ENCODE measurements at regions not wholly inside any gene's neighbourhood (a gene's known extent, or its start where the extent isn't known, plus 50 kb on each side); places are given as distances from the start of the nearest gene placed in this dataset.

DNA sequence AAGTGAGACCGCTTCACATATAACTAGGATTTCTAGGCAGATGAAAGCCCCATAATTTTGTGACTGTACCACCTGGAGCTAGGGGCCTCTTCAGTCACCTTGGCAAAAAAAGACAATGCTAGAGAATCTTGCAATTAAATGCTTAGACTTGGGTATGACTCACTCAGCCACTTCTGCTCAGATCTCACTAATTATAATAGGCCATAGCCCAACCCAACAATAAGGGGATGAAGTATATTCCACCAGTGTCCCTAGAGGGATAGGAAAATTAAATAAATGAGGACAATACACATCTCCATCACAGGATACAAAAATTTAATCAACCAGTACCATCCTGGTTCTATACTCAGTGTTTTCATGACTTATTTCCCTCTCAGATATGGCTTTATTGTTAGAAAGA lies 1079.9 kb upstream of the C9orf72 start:
- DNase-seq = no peak

DNA sequence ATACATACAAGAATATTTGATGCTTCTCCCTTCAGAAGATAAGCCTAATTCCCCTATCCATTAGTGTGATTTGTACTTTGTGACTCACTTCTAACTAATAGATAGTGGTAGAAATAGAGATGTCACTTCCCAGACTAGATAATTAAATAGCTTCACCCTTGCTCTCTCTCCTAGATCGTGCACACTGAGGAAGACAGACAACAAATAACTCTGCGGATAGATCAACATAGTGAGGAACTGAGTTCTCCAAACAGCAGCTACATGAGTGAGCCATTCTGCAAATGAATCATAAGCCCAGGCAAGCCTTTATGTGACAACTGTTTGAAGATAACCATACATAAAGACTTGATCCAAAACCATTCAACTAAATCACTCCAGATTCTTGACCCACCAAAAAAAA lies 1083.4 kb upstream of the C9orf72 start:
- no peak for DNase-seq

DNA sequence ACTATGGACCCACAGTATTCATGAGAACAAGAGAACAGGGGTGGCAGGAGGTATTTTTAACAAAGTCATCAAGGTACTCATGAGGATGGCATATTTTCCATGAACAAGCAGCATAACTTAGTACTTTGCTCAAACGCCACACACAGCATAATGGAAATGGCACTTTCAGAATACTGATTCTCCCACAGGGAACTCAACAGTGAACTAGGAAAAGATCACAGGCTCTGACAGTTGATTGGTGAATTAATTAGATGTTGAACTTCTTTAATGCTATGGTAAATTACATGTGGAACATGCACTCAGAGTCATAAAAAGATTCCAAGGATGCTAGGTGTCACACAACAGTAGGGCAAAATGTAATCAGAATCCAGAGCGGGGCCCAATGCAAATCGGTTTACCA lies 1088.6 kb upstream of the C9orf72 start:
- no peak for DNase-seq

DNA sequence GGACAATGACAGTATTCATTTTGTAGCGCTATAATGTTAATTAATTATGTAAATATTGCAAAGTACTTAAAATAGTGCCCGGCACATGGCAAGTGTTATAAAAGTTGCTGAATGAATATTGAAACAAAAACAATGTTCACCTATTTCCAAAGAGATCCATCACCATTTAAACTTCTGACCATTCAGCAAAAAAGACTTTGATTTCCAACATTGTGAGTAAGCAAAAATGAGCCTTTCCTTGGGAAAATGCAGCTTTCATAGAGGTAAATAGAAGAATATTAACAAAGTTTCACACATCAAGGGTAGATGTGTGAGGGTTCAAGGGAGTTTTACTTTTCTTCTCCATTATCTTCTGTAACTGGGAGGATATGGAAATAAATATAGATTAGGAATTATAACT lies 1089.4 kb upstream of the C9orf72 start:
- no peak for DNase-seq

DNA sequence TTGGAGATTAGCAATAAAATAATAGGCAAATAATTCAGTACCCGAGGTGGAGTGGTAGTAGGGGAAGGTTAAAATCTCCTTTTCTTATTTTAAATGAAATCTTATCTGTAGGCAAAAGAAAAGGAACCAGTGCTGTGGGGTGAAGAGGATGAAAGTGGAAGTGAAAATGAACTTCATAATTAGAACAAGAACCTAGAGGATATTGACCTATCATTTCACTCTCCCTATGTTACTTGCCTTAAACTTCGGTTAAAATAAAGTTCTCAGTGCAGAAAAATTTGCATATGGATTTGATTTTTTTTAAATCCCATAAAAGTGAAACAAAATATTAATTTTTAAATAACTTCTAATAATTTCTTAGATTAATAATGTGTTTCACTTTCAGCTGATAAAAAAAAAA lies 1094.9 kb upstream of the C9orf72 start:
- DNase-seq = no peak

- no peak for DNase-seq
These were observed 1097.7 kb upstream of the C9orf72 start for GRCh38 chr9:28671000-28671399.

- no peak for DNase-seq
These were observed 1104.8 kb upstream of the C9orf72 start for GRCh38 chr9:28678097-28678496.

GRCh38 chr9:28688172-28688571 lies 1114.9 kb upstream of the C9orf72 start:
- DNase-seq = no peak

GRCh38 chr9:28692012-28692411 lies 1118.7 kb upstream of the C9orf72 start:
- no peak for DNase-seq

DNA sequence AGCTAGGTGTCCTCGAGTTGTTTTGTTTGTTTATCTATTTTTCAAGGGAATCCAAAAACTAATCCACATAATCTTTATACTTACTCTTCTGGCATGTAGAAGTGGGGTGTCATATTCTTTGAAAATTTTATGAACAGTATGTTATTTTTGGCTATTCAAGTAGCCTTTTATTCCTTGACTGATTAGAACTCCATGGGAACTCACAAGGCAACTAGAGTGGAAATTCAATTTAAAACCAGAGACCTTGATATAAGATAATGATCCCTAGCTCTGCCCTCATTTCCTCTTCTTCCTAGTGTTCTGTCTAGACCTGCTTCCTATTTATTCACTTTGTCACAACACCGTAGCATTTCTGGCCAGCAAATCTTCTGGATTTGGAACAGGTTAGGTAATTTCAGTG lies 1123.7 kb upstream of the C9orf72 start:
- DNase-seq = no peak

- DNase-seq = no peak
These were observed 1126.4 kb upstream of the C9orf72 start for GRCh38 chr9:28699632-28700031.

- no peak for DNase-seq
These were observed 1134.3 kb upstream of the C9orf72 start for GRCh38 chr9:28707616-28708015.

DNA sequence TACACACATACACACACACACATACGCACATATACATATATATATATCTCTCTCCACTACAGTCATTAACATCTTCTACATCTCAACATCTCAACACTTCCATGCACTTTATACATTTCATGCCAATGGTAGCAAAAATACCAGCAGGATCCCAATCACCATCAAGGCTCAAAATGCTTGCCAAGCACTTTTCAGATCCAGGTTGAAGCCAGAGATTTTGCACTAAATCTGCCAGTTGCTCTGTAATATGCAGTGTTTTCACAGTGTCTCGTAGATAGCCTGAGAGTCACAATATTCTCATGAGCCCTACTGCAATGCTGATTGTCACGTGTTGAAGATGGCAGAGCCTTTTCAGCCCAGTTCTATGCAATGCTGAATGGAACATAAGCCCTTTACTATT lies 1140.9 kb upstream of the C9orf72 start:
- DNase-seq = no peak

DNA sequence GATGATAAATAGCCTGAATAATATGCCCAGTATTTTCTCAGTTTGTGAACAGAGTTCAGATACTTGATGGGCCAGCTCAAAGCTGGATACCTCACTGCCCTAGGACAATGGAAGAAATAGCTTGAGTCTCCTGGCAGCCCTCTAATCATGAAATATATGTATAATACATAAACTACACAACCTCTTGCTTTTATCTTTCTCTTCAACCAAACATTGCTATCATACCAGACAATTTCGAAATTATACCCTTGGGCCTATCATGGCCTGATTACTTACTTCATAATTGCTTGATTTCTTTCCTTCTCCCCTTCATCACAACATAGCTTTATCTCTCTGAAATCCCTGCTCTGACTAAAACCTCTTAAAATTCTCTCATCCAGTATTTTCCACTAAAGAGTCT lies 1144.9 kb upstream of the C9orf72 start:
- no peak for DNase-seq

- DNase-seq = no peak
These were observed 1147.5 kb upstream of the C9orf72 start for GRCh38 chr9:28720746-28721145.

- no peak for DNase-seq
These were observed 1156.8 kb upstream of the C9orf72 start for GRCh38 chr9:28730111-28730510.

- DNase-seq = no peak
These were observed 1162.6 kb upstream of the C9orf72 start for GRCh38 chr9:28735738-28736342.

DNA sequence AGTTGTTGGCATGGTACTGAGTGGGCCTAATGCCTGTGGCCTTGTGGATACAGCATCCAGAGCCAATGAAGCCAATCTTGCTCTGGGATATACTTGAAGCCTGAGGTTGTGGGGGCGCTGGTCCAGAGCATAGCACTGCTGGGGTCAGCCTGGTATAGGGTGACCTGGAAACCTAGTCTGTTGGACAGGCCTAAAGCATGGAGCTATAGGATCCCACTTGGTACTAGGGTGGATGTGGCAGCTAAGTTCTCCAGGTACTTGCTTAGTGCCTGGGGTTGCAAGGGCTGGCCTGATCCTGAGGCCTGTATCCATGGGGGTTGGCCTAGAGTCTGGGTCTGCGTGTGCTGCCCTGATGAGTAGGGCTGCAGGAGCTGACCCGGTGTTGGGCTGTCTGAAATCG lies 1168.2 kb upstream of the C9orf72 start:
- DNase-seq = no peak

DNA sequence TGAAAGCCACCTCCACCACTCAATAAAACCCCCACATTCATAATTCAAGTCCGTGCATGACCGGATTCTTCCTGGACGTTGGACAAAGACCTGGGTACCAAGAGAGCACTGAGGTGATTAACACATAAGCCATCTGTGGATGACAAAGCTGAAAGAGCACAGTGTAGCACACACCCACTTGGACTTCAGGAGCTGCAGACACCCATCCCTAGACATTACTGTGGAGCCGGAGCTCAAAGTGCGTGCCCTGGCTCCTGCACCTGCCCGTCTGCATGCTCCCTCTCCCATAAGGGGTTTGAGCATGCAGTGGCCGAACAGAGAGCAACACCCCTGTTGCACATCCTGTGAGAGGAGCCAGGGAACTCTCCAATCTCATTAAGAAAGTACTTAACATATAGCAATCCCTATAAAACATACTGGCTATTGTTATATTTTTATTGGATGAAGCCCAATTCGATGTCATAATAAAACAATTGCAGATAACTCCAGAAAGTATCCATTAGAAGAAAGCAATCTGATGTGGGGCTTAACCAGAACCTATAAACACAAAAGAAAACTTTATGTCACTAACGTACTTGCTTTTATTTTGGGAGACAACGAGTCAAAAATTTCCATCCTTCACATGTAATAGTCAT lies 1174.2 kb upstream of the C9orf72 start:
- DNase-seq = no peak

GRCh38 chr9:28750136-28750535 lies 1176.9 kb upstream of the C9orf72 start:
- DNase-seq = no peak

GRCh38 chr9:28758341-28758740 lies 1185.1 kb upstream of the C9orf72 start:
- no peak for DNase-seq

DNA sequence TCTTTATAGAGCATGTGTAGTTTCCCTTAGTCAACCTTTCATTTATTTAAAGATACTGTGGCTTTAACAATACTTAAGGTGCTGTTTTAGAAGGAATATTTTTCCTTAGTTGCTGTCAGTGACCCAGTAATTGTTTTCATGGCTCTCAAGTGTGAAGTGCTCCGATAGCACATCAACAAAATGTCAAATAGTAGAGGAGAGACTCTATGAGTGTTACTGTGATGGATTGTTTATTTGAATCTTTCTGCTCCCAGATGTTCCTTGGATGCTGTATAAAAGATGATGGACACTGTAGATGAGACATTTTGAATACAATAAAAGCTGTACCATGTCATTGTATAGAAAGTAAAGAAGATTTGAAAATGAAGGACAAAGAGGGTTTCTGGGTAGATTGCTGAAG lies 1185.7 kb upstream of the C9orf72 start:
- DNase-seq = no peak

DNA sequence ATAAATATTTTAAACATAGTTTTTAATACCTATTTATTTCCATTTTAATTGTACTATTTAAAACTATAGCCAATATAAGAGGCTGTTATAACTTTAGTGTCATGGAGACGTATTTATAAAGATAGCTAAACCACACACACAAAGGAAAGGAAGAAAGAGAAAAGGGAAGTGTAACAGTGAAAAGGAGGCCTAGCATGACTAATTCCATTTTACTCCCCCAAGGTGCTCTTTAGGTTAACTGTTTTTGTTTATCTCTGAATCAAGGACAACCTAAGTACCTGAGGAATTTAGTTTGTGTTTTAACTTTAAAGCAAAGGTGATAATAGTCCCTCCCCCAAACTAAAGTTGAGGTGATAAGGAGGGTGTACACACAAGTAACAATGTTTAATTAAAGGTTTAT lies 1188.9 kb upstream of the C9orf72 start:
- no peak for DNase-seq

DNA sequence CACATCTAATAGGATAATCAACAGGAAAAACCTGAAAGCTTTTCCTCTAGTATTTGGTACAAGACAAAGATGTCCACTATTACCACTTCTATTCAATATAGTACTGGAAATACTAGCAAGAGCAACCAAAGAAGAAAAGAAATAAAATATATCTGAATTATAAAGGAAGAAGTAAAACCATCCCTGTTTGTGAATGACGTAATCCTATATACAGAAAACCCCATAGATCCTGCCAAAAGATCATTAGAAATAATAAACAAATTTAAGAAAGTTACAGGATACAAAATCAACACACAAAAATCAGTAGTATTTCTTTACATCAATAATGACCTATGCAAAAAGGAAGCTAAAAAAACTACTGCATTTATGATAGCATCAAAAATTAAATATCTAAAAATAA lies 1191.3 kb upstream of the C9orf72 start:
- no peak for DNase-seq

- no peak for DNase-seq
These were observed 1196.9 kb upstream of the C9orf72 start for GRCh38 chr9:28770226-28770625.
